ENCODE measurements at regions not wholly inside any gene's neighbourhood (a gene's known extent, or its start where the extent isn't known, plus 50 kb on each side); places are given as distances from the start of the nearest gene placed in this dataset.
A peak's percentile ranks its signal among the peaks of the same experiment; 100 is the strongest.

- TF ChIP-seq CTCF (IDR thresholded peaks at IDR 0.05; ENCODE audit: insufficient read depth, low read length): no peak
- H3K4me3 ChIP-seq (ENCODE audit: low read depth, low read length): no peak overlapping the region
- no peak for DNase-seq (ENCODE audit: low read depth)
Observed at GRCh38 chr6:74061201-74061600, 365.2 kb downstream of the CD109 start.

GRCh38 chr6:74060354-74060753 lies 364.4 kb downstream of the CD109 start:
- TF ChIP-seq CTCF (IDR thresholded peaks at IDR 0.05; ENCODE audit: insufficient read depth, low read length): no peak
- H3K4me3 ChIP-seq (ENCODE audit: low read depth, low read length): no peak overlapping the region
- no peak for DNase-seq (ENCODE audit: low read depth)

GRCh38 chr6:74058606-74059005 lies 362.6 kb downstream of the CD109 start:
- DNase-seq (ENCODE audit: low read depth): no peak
- TF ChIP-seq CTCF (IDR thresholded peaks at IDR 0.05; ENCODE audit: insufficient read depth, low read length): no peak
- no peak overlapping the region for H3K4me3 ChIP-seq (ENCODE audit: low read depth, low read length)

GRCh38 chr6:74057326-74057725 lies 361.3 kb downstream of the CD109 start:
- H3K4me3 ChIP-seq (ENCODE audit: low read depth, low read length): no peak overlapping the region
- no peak for TF ChIP-seq CTCF (IDR thresholded peaks at IDR 0.05; ENCODE audit: insufficient read depth, low read length)
- DNase-seq (ENCODE audit: low read depth): peak; percentile 35

GRCh38 chr6:74054190-74054589 lies 358.2 kb downstream of the CD109 start:
- TF ChIP-seq CTCF (IDR thresholded peaks at IDR 0.05; ENCODE audit: insufficient read depth, low read length): no peak
- DNase-seq (ENCODE audit: low read depth): no peak

GRCh38 chr6:74050921-74051320 lies 354.9 kb downstream of the CD109 start:
- no peak for TF ChIP-seq CTCF (IDR thresholded peaks at IDR 0.05; ENCODE audit: insufficient read depth, low read length)
- H3K4me3 ChIP-seq (ENCODE audit: low read depth, low read length): no peak overlapping the region
- DNase-seq (ENCODE audit: low read depth): no peak

More at GRCh38 chr6:74054190-74054589, 358.2 kb downstream of the CD109 start:
- H3K4me3 ChIP-seq (ENCODE audit: low read depth, low read length): no peak overlapping the region

- H3K4me3 ChIP-seq (ENCODE audit: low read depth, low read length): no peak overlapping the region
- no peak for DNase-seq (ENCODE audit: low read depth)
- no peak for TF ChIP-seq CTCF (IDR thresholded peaks at IDR 0.05; ENCODE audit: insufficient read depth, low read length)
Observed at GRCh38 chr6:74048387-74048786, 352.4 kb downstream of the CD109 start.

Data from fibroblast of the aortic adventitia (primary cell).